HG03045 (cell line): ENCODE measurements at regions not wholly inside any gene's neighbourhood (a gene's known extent, or its start where the extent isn't known, plus 50 kb on each side); places are given as distances from the start of the nearest gene placed in this dataset.
A peak's percentile ranks its signal among the peaks of the same experiment; 100 is the strongest.

Experiments used
- ATAC-seq: cut with Tn5 transposase; IDR thresholded peaks from one replicate; pipeline ENCODE4 v1.9.1; 2021; ENCODE audit warnings: mild to moderate bottlenecking, moderate library complexity; ENCODE audit not compliant: unreplicated experiment

DNA sequence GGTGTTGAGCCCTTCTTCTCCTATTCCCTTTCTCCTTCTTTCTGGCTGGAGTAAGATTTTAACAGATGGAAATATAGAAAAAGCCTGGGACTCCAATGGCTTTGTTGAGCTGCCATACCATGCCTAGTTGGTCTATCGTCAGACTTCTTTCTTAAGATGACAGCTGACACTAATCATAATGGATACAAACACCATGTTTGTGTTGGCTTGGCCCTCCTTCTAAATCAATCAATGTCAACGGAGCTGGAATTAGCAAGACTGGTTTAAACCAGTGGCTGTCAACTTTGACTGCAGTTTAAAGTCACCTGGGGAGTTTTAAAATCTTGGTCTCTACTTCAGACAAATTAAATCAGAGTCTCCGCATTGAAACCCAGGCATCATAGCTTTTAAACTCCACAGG, 264.5 kb upstream of the PRR16 start:
- ATAC-seq: no peak

DNA sequence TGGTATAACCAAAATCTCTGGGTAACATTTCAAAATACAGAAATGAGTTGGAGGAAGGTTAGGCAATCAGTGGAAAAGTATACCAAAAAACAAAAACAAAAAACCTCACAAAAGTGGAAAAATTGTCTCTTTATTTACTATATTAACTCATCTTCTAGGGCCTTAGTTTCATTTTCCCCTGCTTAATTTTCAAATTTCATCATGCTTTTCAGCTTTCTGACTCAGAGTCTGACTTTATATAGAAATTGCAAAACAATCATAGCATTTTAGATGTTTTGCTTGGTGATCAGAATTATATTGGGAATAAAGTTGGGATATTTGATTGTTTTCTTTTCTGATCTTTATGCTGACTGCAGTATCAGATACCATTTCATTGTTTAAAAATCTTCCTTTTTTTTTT, 257.0 kb upstream of the PRR16 start:
- ATAC-seq: no peak

DNA sequence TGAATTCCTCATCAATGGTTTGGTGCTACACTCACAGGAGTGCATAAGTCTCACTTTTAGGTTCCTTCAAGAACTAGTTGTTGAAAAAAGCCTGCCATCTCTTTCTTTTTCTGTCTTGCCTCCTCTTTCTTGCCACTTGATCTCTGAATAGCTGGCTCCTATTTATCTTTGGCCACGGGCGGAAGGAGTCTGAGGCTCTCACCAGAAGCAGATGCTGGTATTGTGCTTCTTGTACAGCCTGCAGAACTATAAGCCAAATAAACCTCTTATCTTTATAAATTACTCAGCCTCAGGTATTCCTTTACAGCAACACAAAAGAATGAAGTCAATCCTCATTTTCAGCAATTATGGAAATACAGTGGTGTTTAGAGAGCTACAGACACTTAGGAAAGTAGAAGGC, 247.1 kb upstream of the PRR16 start:
- ATAC-seq: no peak

DNA sequence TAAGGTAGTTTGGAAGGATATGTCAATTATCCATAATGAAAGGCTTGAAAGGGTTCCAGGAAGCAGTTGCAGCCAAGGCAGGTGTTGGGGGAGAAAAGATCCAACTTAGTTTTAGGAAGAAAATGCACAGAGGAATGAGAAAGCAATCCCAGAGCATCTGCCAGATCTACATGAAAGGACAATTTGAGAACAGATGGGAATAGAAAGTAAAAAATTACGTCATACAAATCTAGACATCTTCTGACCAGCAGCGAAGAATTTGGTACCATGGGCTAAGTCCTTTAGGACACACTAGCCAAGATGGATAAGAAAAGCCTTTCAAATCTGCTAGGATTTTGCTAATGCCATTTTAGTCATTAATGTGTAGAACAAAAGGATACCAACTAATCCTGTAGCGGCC, 244.1 kb upstream of the PRR16 start:
- no peak for ATAC-seq

DNA sequence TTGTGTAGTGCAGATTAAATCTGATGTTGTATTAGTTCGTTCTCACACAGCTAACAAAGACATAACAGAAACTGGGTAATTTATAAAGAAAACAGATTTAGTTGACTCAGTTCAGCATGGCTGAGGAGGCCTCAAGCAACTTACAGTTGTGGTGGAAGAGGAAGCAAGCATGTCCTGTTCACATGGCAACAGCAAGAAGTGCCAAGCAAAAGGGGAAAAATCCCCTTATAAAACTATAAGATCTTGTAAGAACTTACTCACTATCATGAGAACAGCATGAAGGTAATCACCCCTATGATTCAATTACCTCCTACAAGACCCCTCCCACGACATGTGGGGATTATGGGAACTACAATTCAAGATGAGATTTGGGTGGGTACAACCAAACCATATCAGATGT, 238.6 kb upstream of the PRR16 start:
- no peak for ATAC-seq

DNA sequence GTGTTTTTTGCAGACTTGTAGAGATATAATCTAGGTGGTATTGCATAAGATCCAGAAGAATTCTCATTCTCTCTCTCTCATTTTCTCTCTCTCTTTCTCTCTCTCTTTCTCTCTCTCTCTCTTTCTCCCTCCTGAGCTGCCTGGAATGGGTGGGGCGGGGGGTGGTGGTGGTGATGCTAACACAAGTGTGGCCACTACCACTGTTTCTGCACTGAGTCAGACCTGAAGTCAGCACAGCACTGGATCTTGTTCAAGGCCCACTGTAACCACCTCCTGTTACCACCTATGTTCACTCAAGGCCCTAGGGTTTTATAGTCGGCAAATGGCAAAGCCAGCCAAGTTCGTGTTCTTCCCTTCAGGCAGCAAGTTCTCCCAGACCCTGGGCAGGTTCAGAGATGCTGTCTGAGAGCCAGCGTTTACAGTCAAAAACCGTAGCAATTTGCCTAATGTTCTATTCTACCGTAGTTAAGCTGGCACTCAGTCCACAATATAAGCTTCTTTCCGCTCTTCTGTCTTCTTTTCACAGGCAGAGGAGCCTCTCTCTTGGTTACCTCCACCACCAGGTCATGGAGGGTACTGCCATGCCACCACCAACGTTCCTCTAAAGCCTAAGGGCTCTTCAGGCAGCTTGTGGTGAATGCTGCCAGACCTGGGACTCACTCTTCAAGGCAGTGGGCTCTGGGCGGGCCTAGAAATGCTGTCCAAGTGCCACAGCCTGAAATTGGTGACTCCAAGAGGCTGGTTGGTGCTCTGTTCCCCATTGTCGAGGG, 235.7 kb upstream of the PRR16 start:
- ATAC-seq: no peak

DNA sequence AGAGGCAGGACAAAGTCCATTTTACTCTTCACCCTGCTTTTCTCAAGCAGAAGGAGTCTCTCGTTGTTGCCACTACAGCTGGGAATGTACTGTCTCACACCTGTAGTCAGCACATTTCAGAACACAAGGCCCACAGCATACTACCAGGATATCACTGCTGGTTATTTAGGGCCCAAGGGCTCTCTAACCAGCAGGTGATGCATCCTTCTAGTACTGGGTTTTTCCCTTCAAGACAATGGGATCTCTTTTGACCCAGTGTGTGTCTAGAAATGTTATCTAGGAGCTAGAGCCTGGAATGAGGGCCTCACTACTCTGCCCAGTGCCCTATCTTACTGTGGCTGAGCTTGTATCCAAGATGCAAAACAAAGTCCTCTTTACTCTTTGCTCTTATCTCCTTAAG, 235.1 kb upstream of the PRR16 start:
- no peak for ATAC-seq

DNA sequence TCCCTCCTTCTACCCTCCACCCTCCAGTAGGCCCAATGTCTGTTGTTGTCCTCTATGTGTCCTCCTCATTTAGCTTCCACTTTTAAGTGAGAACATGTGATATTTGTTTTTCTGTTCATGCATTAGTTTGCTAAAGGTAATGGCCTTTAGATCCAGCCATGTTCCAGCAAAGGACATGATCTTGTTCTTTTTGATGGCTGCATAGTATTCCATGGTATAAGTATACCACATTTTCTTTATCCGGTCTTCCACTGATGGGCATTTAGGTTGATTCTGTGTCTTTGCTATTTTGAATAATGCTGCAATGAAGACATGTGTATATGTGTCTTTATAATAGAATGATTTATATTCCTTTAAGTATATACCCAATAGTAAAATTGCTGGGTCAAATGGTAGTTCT, 232.5 kb upstream of the PRR16 start:
- no peak for ATAC-seq

DNA sequence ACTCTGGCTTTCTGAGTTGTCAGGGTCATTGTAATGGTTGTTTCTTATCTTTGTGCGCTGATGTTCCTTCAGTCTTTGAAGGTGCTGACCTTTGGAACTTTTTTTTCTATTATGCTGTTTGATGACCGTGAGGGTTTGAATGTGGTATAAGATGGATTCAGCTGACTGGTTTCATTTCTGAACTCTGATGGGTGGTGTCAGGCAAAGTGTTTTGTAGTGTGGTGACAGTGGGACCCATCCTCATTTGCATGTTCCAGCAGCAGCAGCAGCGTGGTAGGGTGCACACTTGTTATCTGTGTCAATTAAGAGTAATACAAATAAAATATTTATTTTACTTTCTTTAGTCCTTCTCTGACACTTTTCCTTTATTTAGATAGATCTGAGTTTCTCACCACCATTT, 227.7 kb upstream of the PRR16 start:
- ATAC-seq: peak; percentile 59

DNA sequence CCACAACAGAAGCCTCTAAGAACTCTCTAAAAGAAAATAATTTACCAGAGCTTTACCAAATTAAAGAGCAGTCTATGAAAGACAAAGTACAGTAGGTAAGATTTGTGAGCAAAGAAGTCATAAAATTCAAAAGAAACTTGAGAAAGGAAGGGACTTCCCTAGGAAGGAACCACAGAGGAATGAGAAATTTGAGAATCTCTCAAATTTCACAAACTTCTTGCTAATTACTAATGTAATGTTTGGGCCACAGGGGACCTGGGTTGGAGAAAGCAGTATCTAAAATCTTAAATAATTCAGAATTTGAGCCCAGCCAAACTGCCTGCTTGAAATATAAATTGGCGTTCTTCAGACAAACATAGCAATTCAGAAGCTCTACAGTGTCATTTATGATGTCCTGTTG, 225.0 kb upstream of the PRR16 start:
- ATAC-seq: no peak

DNA sequence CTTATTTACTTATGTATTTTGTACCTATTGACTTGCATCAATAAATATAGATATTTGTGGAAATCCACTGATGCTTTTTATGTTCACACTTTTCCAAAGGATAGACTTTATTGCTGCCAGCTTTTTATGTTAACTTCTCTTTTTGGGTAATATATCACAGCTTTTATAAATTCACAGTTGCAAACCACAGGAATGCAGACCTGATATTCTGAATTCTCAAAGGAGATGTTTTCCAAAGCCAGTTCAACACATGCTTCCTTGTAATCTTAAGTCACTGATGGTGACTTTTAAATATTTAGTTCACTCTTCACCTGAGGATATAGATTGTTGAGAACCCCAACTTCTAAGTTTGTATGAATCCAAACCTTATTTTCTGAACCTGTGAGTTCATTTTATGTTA, 223.4 kb upstream of the PRR16 start:
- ATAC-seq: no peak

DNA sequence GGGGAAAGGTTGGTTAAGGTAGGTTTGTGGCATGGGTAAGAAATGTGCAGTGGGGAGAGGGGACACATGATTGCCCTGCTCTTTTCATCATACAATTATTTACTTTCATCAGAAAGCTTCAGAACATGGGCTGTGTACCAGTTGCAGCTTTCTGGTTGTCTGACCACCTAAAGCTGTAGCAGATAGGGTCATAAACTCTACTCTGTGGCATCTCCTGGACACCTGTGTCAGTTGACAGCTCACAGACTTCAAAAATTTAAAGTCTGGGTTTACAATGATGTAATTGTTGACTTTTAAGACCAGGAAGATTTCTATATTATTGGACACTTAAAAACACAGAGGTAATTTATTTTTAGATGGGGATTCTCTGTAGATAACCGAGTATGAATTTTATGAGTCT, 222.7 kb upstream of the PRR16 start:
- ATAC-seq: no peak

DNA sequence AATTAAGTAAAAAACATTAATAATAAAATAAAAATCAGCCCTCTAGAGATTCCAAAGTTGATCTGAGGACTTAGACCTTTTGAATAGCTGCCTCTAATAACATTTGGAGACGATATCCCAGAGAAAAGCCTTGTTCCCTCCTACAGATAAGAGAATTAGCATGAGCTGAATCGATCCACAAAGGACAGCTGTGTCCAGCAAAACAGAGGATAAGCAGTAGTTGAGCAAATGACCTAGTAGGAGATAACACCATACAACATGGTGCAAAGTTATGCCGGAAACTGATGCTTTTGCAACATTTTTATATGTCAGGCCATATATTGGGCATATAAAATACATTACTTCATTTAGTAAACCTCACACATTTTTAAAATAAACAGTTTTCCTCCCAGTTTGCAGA, 212.2 kb upstream of the PRR16 start:
- no peak for ATAC-seq

DNA sequence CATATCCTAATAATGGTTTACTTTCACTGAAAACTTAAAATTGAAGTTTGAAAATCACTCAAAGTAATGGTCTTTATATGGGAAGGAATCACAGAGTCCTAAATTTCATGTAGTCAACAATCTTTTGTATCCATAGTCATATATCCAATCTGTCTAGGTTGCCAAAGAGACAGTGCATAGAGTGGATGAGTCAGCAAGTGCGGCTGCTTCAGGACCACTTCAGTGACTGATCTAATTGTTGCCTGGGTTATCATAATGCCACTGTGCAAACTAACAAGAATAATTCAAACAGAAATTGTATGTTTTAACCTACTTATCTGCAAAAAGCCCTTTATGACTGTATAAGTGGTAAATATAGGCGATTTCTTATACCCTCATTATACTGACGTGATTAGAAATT, 211.3 kb upstream of the PRR16 start:
- no peak for ATAC-seq

DNA sequence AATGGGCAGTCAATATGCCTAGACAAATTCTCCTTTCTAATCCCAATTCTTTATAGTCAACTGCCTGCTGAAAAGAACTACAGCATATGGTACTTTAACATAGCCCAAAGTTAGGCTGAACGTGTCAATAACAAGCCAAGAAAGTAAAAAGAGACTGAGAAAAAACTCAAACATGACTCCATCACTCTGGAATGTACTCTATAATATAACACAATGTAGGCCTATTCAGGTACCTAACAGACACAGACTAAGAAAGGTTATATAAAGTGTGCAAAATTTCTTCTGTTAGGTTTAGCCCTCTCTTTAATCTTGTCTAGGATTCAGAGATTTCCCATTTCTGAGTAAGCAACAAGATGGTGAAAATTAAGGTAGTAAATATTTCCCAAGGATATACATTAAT, 209.7 kb upstream of the PRR16 start:
- ATAC-seq: no peak

DNA sequence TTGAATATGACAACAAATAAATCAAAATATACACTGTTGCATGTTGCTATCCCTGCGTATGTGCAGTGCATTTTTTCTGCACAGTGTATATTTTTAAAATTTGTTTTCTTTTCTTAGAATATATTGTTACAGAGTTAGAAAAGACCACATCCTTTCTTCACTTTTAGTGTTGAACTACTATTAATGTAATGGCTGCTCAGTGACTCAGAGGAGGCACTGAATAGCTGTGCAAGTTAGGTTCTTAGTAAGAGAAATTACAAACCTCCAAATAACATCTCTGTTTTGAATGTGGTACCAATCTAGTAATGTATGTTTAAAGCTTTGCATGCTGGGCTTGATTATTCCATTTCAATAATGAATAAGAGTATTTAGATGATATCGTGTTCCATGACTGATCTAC, 208.9 kb upstream of the PRR16 start:
- no peak for ATAC-seq

DNA sequence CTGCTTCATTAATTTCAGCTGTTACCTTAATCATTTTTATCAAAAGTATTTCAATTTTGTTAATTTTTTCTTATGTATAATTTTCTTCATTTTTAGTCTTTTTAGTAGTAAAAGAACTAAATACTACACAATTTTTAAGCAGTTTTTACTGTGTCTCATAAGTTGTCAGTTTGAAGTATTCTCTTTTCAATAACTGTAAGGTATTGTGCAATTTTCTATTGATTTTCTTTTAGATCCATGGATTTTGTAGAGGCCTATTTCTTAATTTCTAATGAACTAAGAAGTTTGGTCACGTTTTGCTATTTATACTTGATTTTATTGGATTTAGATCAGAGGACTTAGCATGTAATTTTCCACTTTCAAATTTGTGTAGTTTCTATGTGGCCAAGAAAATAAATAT, 207.7 kb upstream of the PRR16 start:
- ATAC-seq: no peak

DNA sequence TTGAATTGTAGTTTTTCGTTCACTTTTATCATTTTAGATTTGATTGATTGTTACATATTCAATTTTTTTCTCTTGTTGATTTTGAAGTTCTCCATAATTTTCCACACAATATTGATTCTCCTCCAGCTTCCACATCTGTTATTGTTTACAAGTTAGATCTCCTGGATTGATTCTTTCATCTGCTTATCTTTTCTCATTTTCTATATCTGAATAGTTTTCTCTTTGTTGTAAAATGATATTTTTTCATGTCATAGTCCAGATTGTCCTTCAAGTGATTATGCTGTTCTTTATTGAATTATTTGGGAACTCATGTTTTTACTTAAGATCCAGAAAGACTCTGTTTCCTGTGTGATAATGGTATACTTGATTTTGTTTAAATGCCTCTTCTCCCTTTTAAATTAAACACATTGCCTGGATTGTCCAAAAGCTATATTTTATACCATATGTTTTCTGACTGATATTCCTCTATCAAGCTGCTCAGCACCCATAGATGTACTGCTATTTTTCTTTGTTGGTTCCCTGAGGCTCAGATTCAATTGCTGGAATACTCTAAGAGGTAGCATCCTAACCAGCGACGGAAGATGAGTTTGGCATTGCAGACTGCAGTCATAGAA, 206.6 kb upstream of the PRR16 start:
- ATAC-seq: no peak

DNA sequence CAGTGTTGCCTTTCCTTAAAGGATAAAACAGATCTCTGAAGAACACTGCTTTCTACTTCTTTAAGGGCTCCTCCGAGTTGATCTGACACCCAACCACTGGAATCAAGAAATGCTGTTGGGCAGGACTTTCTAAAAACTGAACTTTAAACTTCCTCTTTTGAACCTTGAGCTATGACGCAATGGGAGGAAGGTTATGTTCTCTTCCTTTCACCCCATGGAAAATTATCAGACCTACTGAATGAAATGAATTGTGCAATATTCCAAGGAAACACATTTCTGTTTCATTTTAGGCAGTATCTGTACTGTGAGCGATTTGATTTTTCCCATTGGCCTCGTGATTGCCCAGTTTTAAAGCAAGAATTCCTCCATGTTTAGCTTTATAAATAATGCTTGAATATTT, 206.0 kb upstream of the PRR16 start:
- no peak for ATAC-seq

DNA sequence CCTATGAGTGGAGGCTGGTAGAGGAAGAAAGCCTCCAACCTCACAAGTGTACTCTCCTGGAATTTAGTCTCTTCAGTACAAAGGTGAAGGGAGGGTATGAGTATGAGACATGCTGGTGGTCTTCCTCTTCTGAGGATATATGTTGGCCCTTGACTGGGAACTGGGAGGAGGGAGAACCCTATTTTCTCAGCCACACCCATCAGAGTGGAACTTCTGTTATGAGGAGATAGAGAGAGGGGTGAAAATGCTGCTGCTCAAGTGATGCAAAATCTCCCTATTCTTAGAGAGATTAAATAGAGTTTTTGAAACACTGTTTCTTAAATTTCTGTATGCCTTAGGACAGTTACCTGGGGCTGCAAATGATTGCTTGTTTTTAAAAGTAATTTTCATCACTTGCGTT, 203.4 kb upstream of the PRR16 start:
- ATAC-seq: no peak

DNA sequence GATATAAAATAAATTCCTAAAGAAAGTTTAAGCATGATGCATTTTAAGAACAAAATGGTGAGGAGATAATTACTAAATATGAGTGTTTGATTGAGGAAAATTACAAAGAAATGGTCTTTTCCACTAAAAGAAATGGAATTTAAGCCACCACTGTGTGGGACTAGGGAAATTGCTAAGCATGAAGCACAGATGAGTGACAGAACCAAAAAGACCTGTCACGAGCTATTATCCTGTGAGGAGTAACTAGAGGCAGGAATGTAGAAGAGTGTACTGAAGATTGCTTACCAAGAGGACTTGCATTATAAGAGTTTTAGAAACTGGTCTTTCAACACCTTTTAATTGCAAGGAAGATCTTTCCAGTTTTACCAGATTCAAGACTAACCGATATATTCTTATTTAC, 193.6 kb upstream of the PRR16 start:
- ATAC-seq: no peak

DNA sequence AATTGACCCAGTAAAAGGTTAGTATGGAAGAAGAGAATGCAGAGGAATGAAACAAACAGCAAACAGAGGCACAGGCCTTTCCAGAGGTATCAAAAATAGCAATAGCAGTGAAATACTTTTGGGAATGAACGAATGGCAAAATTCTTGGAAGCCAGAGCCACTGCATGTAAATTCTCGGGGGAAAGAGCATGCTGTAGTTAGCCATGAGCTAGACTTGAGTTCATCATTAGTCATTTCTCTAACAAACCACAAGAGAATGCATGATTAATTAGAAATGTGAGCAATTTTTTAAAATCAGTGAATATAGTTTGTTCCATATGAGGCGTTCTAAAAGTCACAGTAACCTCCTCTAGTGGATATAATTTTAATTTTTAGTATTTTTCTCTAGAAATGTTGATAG, 170.3 kb upstream of the PRR16 start:
- no peak for ATAC-seq

DNA sequence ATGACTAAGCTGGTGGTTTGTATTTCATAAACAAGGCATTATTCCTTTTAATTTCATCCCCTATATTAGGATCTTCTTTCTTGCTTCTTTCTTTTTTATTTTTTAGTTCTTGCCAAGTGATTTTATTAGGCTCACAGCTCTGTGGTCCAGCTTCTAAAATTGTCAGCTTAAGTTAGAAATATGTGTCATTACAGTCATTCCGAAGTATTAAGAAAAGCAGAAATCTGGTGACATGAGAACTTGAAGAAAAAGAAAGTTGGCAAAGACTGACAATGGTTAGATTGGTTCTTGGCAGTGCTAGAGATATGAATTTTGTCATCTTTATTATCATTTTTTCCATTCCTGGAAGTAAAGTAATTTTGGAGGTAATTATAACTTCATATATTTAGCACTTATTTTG, 166.5 kb upstream of the PRR16 start:
- no peak for ATAC-seq
